ENCODE measurements at regions not wholly inside any gene's neighbourhood (a gene's known extent, or its start where the extent isn't known, plus 50 kb on each side); places are given as distances from the start of the nearest gene placed in this dataset.

GRCh38 chr5:175261037-175261436 is 182.9 kb downstream of the DRD1 start:
- Histone ChIP-seq H3K4me1 (ENCODE audit: insufficient read depth, low read length, poor library complexity, severe bottlenecking) (no peaks in the 10 kb centered on the region), H3K27ac (ENCODE audit: low read depth, low read length, poor library complexity, severe bottlenecking) (no peak overlapping the region), H4K20me1 (ENCODE audit: insufficient read depth, low read length) (no peaks in the 10 kb centered on the region), H3K79me2 (ENCODE audit: insufficient read depth, low read depth, low read length) (no peaks in the 10 kb centered on the region), H2AFZ (ENCODE audit: low read length) (no peak overlapping the region), H3K9me2 (ENCODE audit: insufficient read depth, low read length) (no peaks in the 10 kb centered on the region), H3K4me2 (ENCODE audit: low read length) (no peak overlapping the region), H3K4me3 (ENCODE audit: low read depth, low read length, poor library complexity, severe bottlenecking) (no peak overlapping the region), H3K9me3 (ENCODE audit: low read length) (no peaks in the 10 kb centered on the region), H3K36me3 (ENCODE audit: insufficient read depth, low read length) (no peaks in the 10 kb centered on the region)
- intact Hi-C loops (cut with micrococcal nuclease; ENCODE audit: unreplicated experiment), result no loop called here
- ChIA-PET CTCF (ENCODE audit: unreplicated experiment) (no interaction called here), POLR2A (interaction anchor here (0.6 kb wide), 1 partner anchor 80 kb away, joined by 3 read pairs; no protein-coding TSS in a partner anchor)
- no peak for DNase-seq (ENCODE audit: low spot score)
- BruUV-seq (replicated peaks), result no TSS peak
- TF ChIP-seq, protein P1, sequence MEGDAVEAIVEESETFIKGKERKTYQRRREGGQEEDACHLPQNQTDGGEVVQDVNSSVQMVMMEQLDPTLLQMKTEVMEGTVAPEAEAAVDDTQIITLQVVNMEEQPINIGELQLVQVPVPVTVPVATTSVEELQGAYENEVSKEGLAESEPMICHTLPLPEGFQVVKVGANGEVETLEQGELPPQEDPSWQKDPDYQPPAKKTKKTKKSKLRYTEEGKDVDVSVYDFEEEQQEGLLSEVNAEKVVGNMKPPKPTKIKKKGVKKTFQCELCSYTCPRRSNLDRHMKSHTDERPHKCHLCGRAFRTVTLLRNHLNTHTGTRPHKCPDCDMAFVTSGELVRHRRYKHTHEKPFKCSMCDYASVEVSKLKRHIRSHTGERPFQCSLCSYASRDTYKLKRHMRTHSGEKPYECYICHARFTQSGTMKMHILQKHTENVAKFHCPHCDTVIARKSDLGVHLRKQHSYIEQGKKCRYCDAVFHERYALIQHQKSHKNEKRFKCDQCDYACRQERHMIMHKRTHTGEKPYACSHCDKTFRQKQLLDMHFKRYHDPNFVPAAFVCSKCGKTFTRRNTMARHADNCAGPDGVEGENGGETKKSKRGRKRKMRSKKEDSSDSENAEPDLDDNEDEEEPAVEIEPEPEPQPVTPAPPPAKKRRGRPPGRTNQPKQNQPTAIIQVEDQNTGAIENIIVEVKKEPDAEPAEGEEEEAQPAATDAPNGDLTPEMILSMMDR (conservative IDR thresholded peaks at IDR 0.05; ENCODE audit: low read length), result no peak
- TF ChIP-seq EZH2phosphoT487 (IDR thresholded peaks at IDR 0.05; ENCODE audit: borderline replicate concordance, low read depth, low read length), result no peak

GRCh38 chr5:175257847-175258194 is 186.2 kb downstream of the DRD1 start:
- DNase-seq (ENCODE audit: low spot score), result no peak
- Histone ChIP-seq H3K4me2 (ENCODE audit: low read length) (no peak overlapping the region), H4K20me1 (ENCODE audit: insufficient read depth, low read length) (no peaks in the 10 kb centered on the region), H3K36me3 (ENCODE audit: insufficient read depth, low read length) (no peaks in the 10 kb centered on the region), H3K79me2 (ENCODE audit: insufficient read depth, low read depth, low read length) (no peaks in the 10 kb centered on the region), H3K9me2 (ENCODE audit: insufficient read depth, low read length) (no peaks in the 10 kb centered on the region), H3K9me3 (ENCODE audit: low read length) (no peaks in the 10 kb centered on the region), H3K27ac (ENCODE audit: low read depth, low read length, poor library complexity, severe bottlenecking) (no peak overlapping the region), H3K4me1 (ENCODE audit: insufficient read depth, low read length, poor library complexity, severe bottlenecking) (no peaks in the 10 kb centered on the region), H3K4me3 (ENCODE audit: low read depth, low read length, poor library complexity, severe bottlenecking) (no peak overlapping the region), H2AFZ (ENCODE audit: low read length) (no peak overlapping the region)
- ChIA-PET CTCF (ENCODE audit: unreplicated experiment) (no interaction called here), POLR2A (interaction anchor here (0.7 to 1.3 kb wide), 2 partner anchors 79 to 421 kb away, joined by 3 read pairs; no protein-coding TSS in a partner anchor)
- BruUV-seq (replicated peaks), result no TSS peak
- TF ChIP-seq EZH2phosphoT487 (IDR thresholded peaks at IDR 0.05; ENCODE audit: borderline replicate concordance, low read depth, low read length), result no peak
- TF ChIP-seq, protein P1 (conservative IDR thresholded peaks at IDR 0.05; ENCODE audit: low read length), result no peak
- intact Hi-C loops (cut with micrococcal nuclease; ENCODE audit: unreplicated experiment), result no loop called here

DNA sequence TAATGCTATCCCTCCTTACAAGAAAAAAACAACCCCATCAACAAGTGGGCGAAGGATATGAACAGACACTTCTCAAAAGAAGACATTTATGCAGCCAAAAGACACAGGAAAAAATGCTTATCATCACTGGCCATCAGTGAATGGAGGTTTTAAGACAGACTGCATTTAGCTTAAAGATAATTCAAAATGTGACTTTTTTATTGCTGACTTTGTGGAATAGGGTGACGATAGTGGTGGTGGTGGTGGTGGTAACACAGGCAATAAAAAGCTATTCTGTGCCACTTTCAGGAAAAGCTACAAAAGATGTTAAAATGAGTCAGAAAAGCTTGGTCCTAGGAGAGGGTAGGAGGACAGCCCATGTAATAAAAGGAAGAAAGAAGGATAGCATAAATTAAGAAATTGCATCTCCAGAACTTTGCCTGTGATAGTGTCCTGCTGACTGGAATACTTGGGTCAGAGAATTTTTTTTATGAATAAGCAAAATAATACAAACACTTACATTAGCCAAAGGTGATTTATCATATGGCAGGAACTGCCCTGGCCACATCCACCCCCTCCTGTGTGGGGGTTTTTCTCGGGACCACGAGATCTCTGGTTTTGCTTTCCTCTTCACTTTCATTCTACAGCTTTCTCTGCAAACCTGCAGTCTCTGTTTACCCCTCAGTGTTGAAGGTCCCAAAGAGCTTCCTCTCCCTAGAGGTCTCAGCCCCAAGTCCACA is 186.7 kb downstream of the DRD1 start:
- ChIA-PET CTCF (ENCODE audit: unreplicated experiment) (no interaction called here), POLR2A (interaction anchor here (0.7 to 1.3 kb wide), 2 partner anchors 80 to 421 kb away, joined by 3 read pairs; no protein-coding TSS in a partner anchor)
- DNase-seq (ENCODE audit: low spot score), result no peak
- intact Hi-C loops (cut with micrococcal nuclease; ENCODE audit: unreplicated experiment), result no loop called here
- no peak overlapping the region for H3K4me2 ChIP-seq (ENCODE audit: low read length)
- H3K4me1 ChIP-seq (ENCODE audit: insufficient read depth, low read length, poor library complexity, severe bottlenecking), result no peaks in the 10 kb centered on the region
- no peak overlapping the region for H3K27ac ChIP-seq (ENCODE audit: low read depth, low read length, poor library complexity, severe bottlenecking)
- no peaks in the 10 kb centered on the region for H3K36me3 ChIP-seq (ENCODE audit: insufficient read depth, low read length)
- no peaks in the 10 kb centered on the region for H3K9me3 ChIP-seq (ENCODE audit: low read length)
- H2AFZ ChIP-seq (ENCODE audit: low read length), result no peak overlapping the region
- BruUV-seq (replicated peaks), result no TSS peak
- TF ChIP-seq, protein P1 (conservative IDR thresholded peaks at IDR 0.05; ENCODE audit: low read length), result no peak
- TF ChIP-seq EZH2phosphoT487 (IDR thresholded peaks at IDR 0.05; ENCODE audit: borderline replicate concordance, low read depth, low read length), result no peak
- H3K79me2 ChIP-seq (ENCODE audit: insufficient read depth, low read depth, low read length), result no peaks in the 10 kb centered on the region
- no peaks in the 10 kb centered on the region for H3K9me2 ChIP-seq (ENCODE audit: insufficient read depth, low read length)
- no peak overlapping the region for H3K4me3 ChIP-seq (ENCODE audit: low read depth, low read length, poor library complexity, severe bottlenecking)
- no peaks in the 10 kb centered on the region for H4K20me1 ChIP-seq (ENCODE audit: insufficient read depth, low read length)
